ENCODE measurements at regions not wholly inside any gene's neighbourhood (a gene's known extent, or its start where the extent isn't known, plus 50 kb on each side); places are given as distances from the start of the nearest gene placed in this dataset.

DNA sequence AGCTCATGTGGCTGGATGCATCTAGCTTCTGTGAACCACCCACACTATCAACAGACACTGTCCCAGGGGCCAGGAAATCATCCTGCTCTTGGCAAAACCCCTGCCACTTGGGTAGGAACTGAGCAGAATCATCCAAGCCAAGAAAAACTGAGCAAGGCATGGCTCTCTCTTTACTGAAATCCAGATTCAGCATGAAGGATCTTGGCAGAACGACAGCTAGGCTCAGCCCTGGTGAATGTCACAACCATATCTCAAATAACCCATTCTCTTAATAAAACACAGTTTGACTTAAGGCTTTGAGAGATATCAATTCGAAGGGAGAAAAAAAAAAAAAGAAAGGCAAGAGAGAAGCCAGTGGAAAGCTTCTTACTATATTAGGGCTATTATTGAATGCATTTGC is 72.2 kb downstream of the MAF start:
- no peak overlapping the region for H3K27ac ChIP-seq
- no peak overlapping the region for H3K4me3 ChIP-seq
- DNase-seq (no peak), ATAC-seq (no peak)
- 34% methylated on average over 2 of the region's 2 CpGs for WGBS, 2 donors
- H3K27me3 ChIP-seq = no peaks in the 10 kb centered on the region
- intact Hi-C loops (cut with DNase I) = no loop called here
- H3K4me1 ChIP-seq = no peaks in the 10 kb centered on the region
- H3K9me3 ChIP-seq = no peaks in the 10 kb centered on the region
- no peaks in the 10 kb centered on the region for H3K36me3 ChIP-seq (replicated peaks in 1 of 2; ENCODE audit: insufficient read depth in 1 of 2, low read depth in 2 of 2)
- no peak for TF ChIP-seq POLR2A (IDR thresholded peaks at IDR 0.05)
- TF ChIP-seq, protein P1, sequence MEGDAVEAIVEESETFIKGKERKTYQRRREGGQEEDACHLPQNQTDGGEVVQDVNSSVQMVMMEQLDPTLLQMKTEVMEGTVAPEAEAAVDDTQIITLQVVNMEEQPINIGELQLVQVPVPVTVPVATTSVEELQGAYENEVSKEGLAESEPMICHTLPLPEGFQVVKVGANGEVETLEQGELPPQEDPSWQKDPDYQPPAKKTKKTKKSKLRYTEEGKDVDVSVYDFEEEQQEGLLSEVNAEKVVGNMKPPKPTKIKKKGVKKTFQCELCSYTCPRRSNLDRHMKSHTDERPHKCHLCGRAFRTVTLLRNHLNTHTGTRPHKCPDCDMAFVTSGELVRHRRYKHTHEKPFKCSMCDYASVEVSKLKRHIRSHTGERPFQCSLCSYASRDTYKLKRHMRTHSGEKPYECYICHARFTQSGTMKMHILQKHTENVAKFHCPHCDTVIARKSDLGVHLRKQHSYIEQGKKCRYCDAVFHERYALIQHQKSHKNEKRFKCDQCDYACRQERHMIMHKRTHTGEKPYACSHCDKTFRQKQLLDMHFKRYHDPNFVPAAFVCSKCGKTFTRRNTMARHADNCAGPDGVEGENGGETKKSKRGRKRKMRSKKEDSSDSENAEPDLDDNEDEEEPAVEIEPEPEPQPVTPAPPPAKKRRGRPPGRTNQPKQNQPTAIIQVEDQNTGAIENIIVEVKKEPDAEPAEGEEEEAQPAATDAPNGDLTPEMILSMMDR (IDR thresholded peaks at IDR 0.05) = no peak

DNA sequence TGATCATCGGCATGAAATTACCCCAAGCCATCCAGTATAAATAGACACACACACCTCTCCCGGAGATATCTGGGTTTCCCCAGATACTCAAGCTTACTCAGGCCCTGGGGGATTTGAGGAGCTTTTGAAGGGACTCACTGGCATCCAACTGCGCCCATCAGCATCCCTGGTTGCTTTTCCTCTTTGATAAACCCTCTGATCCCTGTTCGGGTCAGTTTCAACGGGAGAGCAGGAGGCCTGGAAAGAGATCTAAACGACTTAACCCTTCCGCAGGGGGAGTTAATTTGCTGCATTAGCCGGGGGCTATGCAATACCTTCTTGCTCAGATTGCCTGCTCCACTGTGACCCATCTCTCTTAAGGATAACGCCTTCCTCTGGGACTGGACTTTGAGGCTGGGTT is 76.6 kb downstream of the MAF start:
- no peak for DNase-seq
- Histone ChIP-seq H3K4me3 (no peak overlapping the region), H3K36me3 (replicated peaks in 1 of 2; ENCODE audit: insufficient read depth in 1 of 2, low read depth in 2 of 2) (no peaks in the 10 kb centered on the region), H3K27me3 (no peaks in the 10 kb centered on the region), H3K4me1 (no peaks in the 10 kb centered on the region), H3K9me3 (no peaks in the 10 kb centered on the region), H3K27ac (no peak overlapping the region)
- intact Hi-C loops (cut with DNase I) = no loop called here
- WGBS, 2 donors = 49 to 63% methylated on average over 8 to 9 of the region's 9 CpGs
- ATAC-seq = no peak
- TF ChIP-seq, protein P1 (IDR thresholded peaks at IDR 0.05) = no peak
- TF ChIP-seq POLR2A (IDR thresholded peaks at IDR 0.05) = no peak

- TF ChIP-seq POLR2A (IDR thresholded peaks at IDR 0.05) = no peak
- TF ChIP-seq, protein P1 (IDR thresholded peaks at IDR 0.05) = no peak
- ATAC-seq (no peak), DNase-seq (peak; percentile 15 to 60 (median 41))
- Histone ChIP-seq H3K4me3 (no peak overlapping the region), H3K27ac (no peak overlapping the region), H3K36me3 (replicated peaks in 1 of 2; ENCODE audit: insufficient read depth in 1 of 2, low read depth in 2 of 2) (no peaks in the 10 kb centered on the region), H3K27me3 (no peaks in the 10 kb centered on the region), H3K4me1 (no peaks in the 10 kb centered on the region), H3K9me3 (no peaks in the 10 kb centered on the region)
- WGBS, 2 donors = 46 to 53% methylated on average over 9 to 11 of the region's 11 CpGs
- intact Hi-C loops (cut with DNase I) = no loop called here
Measured at GRCh38 chr16:79519448-79519847, 81.1 kb downstream of the MAF start.

- H3K27ac ChIP-seq = no peak overlapping the region
- no peaks in the 10 kb centered on the region for H3K4me1 ChIP-seq
- no peaks in the 10 kb centered on the region for H3K27me3 ChIP-seq
- intact Hi-C loops (cut with DNase I) = no loop called here
- no peaks in the 10 kb centered on the region for H3K9me3 ChIP-seq
- H3K36me3 ChIP-seq (replicated peaks in 1 of 2; ENCODE audit: insufficient read depth in 1 of 2, low read depth in 2 of 2) = no peaks in the 10 kb centered on the region
- H3K4me3 ChIP-seq = no peak overlapping the region
- ATAC-seq = no peak
- no peak for TF ChIP-seq POLR2A (IDR thresholded peaks at IDR 0.05)
- TF ChIP-seq, protein P1 (IDR thresholded peaks at IDR 0.05) = no peak
- 34 to 57% methylated on average over 2 of the region's 2 CpGs for WGBS, 2 donors
- no peak for DNase-seq
Measured at GRCh38 chr16:79517156-79517555, 83.4 kb downstream of the MAF start.

- H3K4me3 ChIP-seq = no peak overlapping the region
- H3K4me1 ChIP-seq = no peaks in the 10 kb centered on the region
- H3K36me3 ChIP-seq (replicated peaks in 1 of 2; ENCODE audit: insufficient read depth in 1 of 2, low read depth in 2 of 2) = no peaks in the 10 kb centered on the region
- ATAC-seq (no peak), DNase-seq (no peak)
- 87 to 88% methylated on average over 5 of the region's 5 CpGs for WGBS, 2 donors
- no peaks in the 10 kb centered on the region for H3K9me3 ChIP-seq
- H3K27me3 ChIP-seq = no peaks in the 10 kb centered on the region
- intact Hi-C loops (cut with DNase I) = no loop called here
- no peak overlapping the region for H3K27ac ChIP-seq
- no peak for TF ChIP-seq POLR2A (IDR thresholded peaks at IDR 0.05)
- TF ChIP-seq, protein P1 (IDR thresholded peaks at IDR 0.05) = no peak
Measured at GRCh38 chr16:79510879-79511278, 89.7 kb downstream of the MAF start.

All from body of pancreas (tissue), 4 donors.